Endodermal cell (in vitro differentiated cells): ENCODE measurements at regions not wholly inside any gene's neighbourhood (a gene's known extent, or its start where the extent isn't known, plus 50 kb on each side); places are given as distances from the start of the nearest gene placed in this dataset.

Experiments used
- DNase-seq: peaks from one replicate; pipeline ENCODE4 v3.0.0-alpha.2; 2017
- H3K27ac ChIP-seq: 2 replicates; pipeline ENCODE4 v1.5.1; 2013; ENCODE audit warnings: mild to moderate bottlenecking, low read depth, low read length, moderate library complexity
- H3K27me3 ChIP-seq: 2 replicates; pipeline ENCODE4 v1.6.1; 2013; ENCODE audit warnings: mild to moderate bottlenecking, low read length, moderate library complexity; ENCODE audit not compliant: insufficient read depth, control insufficient read depth, poor library complexity, severe bottlenecking
- H3K36me3 ChIP-seq: 2 replicates; pipeline ENCODE4 v1.7.0; 2013; ENCODE audit warnings: mild to moderate bottlenecking, low read length, moderate library complexity; ENCODE audit not compliant: control insufficient read depth, insufficient read depth
- H3K4me1 ChIP-seq: one replicate; pipeline ENCODE4 v1.7.0; 2013; ENCODE audit warnings: low read length; ENCODE audit not compliant: control insufficient read depth, insufficient read depth
- H3K4me3 ChIP-seq: 2 replicates; pipeline ENCODE4 v1.5.1; 2013; ENCODE audit warnings: mild to moderate bottlenecking, low read length, moderate library complexity
- H3K9ac ChIP-seq: 2 replicates; pipeline ENCODE4 v1.6.1; 2013; ENCODE audit warnings: mild to moderate bottlenecking, low read length, moderate library complexity; ENCODE audit not compliant: poor library complexity, severe bottlenecking; ENCODE audit errors: extremely low read depth
- H3K9me3 ChIP-seq: 2 replicates; pipeline ENCODE4 v1.6.1; 2013; ENCODE audit warnings: mild to moderate bottlenecking, low read length, moderate library complexity; ENCODE audit not compliant: control insufficient read depth
- H3K27ac Mint-ChIP-seq: 2 replicates; pipeline ENCODE4 v1.8.0; 2020; ENCODE audit warnings: mixed read lengths
- H3K27me3 Mint-ChIP-seq: 2 replicates; pipeline ENCODE4 v1.8.0; 2021; ENCODE audit warnings: mild to moderate bottlenecking, mixed read lengths; ENCODE audit not compliant: insufficient read depth
- H3K36me3 Mint-ChIP-seq: 2 replicates; pipeline ENCODE4 v1.8.0; 2020; ENCODE audit warnings: low read depth, mixed read lengths
- H3K4me1 Mint-ChIP-seq: 2 replicates; pipeline ENCODE4 v1.8.0; 2020; ENCODE audit warnings: mixed read lengths
- H3K4me3 Mint-ChIP-seq: 2 replicates; pipeline ENCODE4 v1.8.0; 2020; ENCODE audit warnings: mild to moderate bottlenecking, moderate library complexity, mixed read lengths
- H3K9me3 Mint-ChIP-seq: 2 replicates; pipeline ENCODE4 v1.8.0; 2020; ENCODE audit warnings: mild to moderate bottlenecking, mixed read lengths
- WGBS, 2 experiments: methylation state at CpG; one replicate each; pipeline versions ENCODE4 v1.1.5 to v1.1.7; 2013; ENCODE audit warnings: missing lambda C conversion rate in 2 of 2, mixed read lengths in 1 of 2; ENCODE audit not compliant: insufficient coverage in 1 of 2, insufficient read length in 1 of 2; 5-methylcytosine and 5-hydroxymethylcytosine counted together
- TF ChIP-seq, protein P1 (sequence below): fragments of 200-600 bp; sonication (generic); conservative IDR thresholded peaks from 2 replicates; pipeline ENCODE4 v1.5.0; 2021; ENCODE audit warnings: antibody characterized with exemption, mild to moderate bottlenecking

DNA sequence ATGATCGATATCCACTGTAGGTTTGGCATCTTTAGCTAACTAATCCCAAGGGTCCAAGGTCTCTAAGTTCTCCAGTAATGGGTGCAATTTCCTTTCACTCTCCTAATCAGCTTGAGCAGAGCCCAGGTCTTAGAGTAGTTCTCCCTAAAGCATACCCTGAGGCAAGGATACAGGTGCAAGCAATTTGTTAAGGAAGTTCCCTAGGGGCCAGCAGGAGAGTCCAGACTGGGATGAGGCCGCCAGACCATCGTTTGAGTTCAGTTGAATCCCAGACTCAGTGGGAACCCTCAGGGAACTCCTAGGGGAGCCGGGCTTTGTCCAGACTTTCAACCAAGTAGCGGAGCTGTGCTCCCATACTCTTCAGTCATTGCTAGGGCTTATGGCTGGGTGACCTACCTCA lies 835.4 kb upstream of the CDH2 start:
- H3K4me3 Mint-ChIP-seq, result no peak overlapping the region
- Histone ChIP-seq H3K9me3 (peaks cover 24% of the 10 kb centered on the region), H3K27me3 (no peaks in the 10 kb centered on the region), H3K4me3 (no peak overlapping the region), H3K36me3 (peaks cover 15% of the 10 kb centered on the region), H3K27ac (no peak overlapping the region), H3K9ac (no peak overlapping the region), H3K4me1 (peaks cover 4% of the 10 kb centered on the region)
- H3K27ac Mint-ChIP-seq, result no peak overlapping the region
- peaks cover 11% of the 10 kb centered on the region for H3K4me1 Mint-ChIP-seq
- peaks cover 19% of the 10 kb centered on the region for H3K9me3 Mint-ChIP-seq
- 82 to 95% methylated on average over 3 to 5 of the region's 5 CpGs for WGBS, 2 experiments
- DNase-seq, result no peak
- TF ChIP-seq, protein P1, sequence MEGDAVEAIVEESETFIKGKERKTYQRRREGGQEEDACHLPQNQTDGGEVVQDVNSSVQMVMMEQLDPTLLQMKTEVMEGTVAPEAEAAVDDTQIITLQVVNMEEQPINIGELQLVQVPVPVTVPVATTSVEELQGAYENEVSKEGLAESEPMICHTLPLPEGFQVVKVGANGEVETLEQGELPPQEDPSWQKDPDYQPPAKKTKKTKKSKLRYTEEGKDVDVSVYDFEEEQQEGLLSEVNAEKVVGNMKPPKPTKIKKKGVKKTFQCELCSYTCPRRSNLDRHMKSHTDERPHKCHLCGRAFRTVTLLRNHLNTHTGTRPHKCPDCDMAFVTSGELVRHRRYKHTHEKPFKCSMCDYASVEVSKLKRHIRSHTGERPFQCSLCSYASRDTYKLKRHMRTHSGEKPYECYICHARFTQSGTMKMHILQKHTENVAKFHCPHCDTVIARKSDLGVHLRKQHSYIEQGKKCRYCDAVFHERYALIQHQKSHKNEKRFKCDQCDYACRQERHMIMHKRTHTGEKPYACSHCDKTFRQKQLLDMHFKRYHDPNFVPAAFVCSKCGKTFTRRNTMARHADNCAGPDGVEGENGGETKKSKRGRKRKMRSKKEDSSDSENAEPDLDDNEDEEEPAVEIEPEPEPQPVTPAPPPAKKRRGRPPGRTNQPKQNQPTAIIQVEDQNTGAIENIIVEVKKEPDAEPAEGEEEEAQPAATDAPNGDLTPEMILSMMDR, result no peak
- peaks cover 1% of the 10 kb centered on the region for H3K27me3 Mint-ChIP-seq
- H3K36me3 Mint-ChIP-seq, result peaks cover 23% of the 10 kb centered on the region

DNA sequence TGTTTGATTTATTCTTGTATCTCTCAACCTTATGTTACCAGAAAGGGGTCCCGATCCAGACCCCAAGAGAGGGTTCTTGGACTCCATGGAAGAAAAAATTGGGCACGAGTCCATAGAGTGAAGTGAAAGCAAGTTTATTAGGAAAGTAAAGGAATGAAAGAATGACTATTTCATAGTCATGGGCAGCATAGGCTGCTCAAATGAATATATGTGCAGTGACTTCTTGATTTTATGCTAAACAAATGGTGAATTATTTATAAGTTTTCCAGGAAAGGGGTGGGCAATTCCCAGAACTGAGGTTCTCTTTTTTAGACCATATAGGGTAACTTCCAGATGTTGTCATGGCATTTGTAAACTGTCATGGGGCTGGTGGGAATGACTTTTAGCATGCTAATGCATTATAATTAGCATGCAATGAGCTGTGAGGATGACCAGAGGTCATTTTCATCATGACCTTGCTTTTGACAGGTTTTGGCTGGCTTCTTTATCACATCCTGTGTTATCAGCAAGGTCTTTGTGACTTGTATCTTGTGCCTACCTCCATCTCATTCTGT lies 832.4 kb upstream of the CDH2 start:
- Histone ChIP-seq H3K27ac (no peak overlapping the region), H3K36me3 (peaks cover 15% of the 10 kb centered on the region), H3K4me3 (peak overlapping the region; percentile 66), H3K4me1 (peaks cover 15% of the 10 kb centered on the region), H3K9ac (no peak overlapping the region), H3K27me3 (no peaks in the 10 kb centered on the region), H3K9me3 (peaks cover 27% of the 10 kb centered on the region)
- peaks cover 21% of the 10 kb centered on the region for H3K9me3 Mint-ChIP-seq
- WGBS, 2 experiments, result 89 to 100% methylated on average over 1 to 2 of the region's 2 CpGs
- H3K4me1 Mint-ChIP-seq, result peaks cover 26% of the 10 kb centered on the region
- no peak overlapping the region for H3K4me3 Mint-ChIP-seq
- H3K27ac Mint-ChIP-seq, result no peak overlapping the region
- DNase-seq, result no peak
- H3K36me3 Mint-ChIP-seq, result peaks cover 24% of the 10 kb centered on the region
- peaks cover 1% of the 10 kb centered on the region for H3K27me3 Mint-ChIP-seq
- TF ChIP-seq, protein P1, result no peak

DNA sequence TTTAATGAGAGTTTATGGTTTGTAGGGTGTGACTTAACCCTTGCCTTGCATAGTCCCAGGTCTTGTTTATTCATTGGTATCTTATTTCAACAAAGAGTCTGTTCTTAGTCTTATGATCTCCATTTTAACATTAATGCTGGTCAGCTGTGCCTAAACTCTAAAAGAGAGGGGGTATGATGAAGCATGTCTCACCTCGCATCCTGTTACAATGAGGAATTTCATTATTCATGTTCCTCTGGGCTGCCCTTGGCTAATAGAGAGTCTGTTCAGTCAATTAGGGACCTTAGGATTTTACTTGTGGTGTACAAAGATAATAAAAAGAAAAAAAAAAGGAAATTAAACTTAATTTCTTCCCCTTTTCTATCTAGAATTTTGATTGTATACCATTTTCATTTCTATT lies 831.9 kb upstream of the CDH2 start:
- 95% methylated on average over 1 of the region's 1 CpG; no CpG with 5 or more reads in 1 of the 2 experiments for WGBS, 2 experiments

More for the DNA sequence above, 831.9 kb upstream of the CDH2 start:
- Histone ChIP-seq H3K36me3 (peaks cover 15% of the 10 kb centered on the region), H3K27ac (no peak overlapping the region), H3K27me3 (no peaks in the 10 kb centered on the region), H3K9me3 (peaks cover 27% of the 10 kb centered on the region), H3K9ac (no peak overlapping the region), H3K4me3 (peak overlapping the region; percentile 66), H3K4me1 (peaks cover 18% of the 10 kb centered on the region)
- H3K27ac Mint-ChIP-seq, result no peak overlapping the region
- peaks cover 31% of the 10 kb centered on the region for H3K4me1 Mint-ChIP-seq
- peaks cover 21% of the 10 kb centered on the region for H3K9me3 Mint-ChIP-seq
- TF ChIP-seq, protein P1, result no peak
- H3K36me3 Mint-ChIP-seq, result peaks cover 24% of the 10 kb centered on the region
- H3K4me3 Mint-ChIP-seq, result no peak overlapping the region
- H3K27me3 Mint-ChIP-seq, result peaks cover 1% of the 10 kb centered on the region
- DNase-seq, result no peak
